KOPT-K1 (cell line): ENCODE measurements at regions not wholly inside any gene's neighbourhood (a gene's known extent, or its start where the extent isn't known, plus 50 kb on each side); places are given as distances from the start of the nearest gene placed in this dataset.

Experiments used
- H3K27ac ChIP-seq: fragments of 200-600 bp; sonication (generic); 2 replicates; pipeline ENCODE4 v1.5.1; 2016; ENCODE audit warnings: antibody characterized with exemption, mild to moderate bottlenecking, low read depth, low read length; ENCODE audit not compliant: poor library complexity, severe bottlenecking
- H3K36me3 ChIP-seq: fragments of 200-600 bp; sonication (generic); 2 replicates; pipeline ENCODE4 v1.5.1; 2017; ENCODE audit warnings: antibody characterized with exemption, mild to moderate bottlenecking, low read length, moderate library complexity; ENCODE audit not compliant: insufficient read depth
- H3K9me3 ChIP-seq: fragments of 200-600 bp; sonication (generic); 2 replicates; pipeline ENCODE4 v1.5.1; 2017; ENCODE audit warnings: antibody characterized with exemption, low read length, mild to moderate bottlenecking; ENCODE audit not compliant: insufficient read depth, poor library complexity, severe bottlenecking

DNA sequence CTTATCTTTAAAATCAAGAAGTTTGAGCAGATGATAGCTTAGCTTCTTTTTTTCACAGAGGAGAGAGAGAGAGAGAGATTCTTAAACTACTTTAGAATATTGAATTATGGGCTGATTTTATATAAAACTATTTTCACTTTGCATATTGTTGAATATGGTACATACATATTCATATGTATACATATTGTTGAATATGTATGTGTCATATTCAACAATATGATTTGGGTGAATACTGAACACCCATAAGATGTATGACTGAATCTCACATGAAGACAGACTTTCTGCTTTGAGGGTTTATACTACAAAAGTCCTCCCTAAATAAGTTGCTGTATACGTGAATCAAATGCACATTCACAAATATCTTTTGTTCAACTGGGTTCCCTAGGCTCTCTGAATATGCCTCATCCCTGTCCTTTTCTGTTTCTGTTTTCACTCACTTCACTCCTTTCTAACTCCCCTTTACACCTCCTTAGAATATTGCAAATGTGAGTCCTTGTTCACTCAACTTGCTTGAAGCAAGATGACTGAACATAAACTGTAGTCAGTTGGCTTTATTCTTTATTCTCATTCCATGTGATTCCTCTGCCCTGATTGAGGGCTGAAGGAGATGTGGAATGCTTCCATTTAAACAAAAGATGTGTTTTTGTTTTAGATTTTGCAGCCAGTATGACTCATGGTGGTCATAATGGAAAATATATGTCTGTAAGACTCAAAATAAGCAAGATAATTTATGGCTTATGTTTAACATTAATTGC lies 225.4 kb upstream of the DAB2 start:
- Histone ChIP-seq H3K9me3 (no peaks in the 10 kb centered on the region), H3K27ac (no peak overlapping the region)

DNA sequence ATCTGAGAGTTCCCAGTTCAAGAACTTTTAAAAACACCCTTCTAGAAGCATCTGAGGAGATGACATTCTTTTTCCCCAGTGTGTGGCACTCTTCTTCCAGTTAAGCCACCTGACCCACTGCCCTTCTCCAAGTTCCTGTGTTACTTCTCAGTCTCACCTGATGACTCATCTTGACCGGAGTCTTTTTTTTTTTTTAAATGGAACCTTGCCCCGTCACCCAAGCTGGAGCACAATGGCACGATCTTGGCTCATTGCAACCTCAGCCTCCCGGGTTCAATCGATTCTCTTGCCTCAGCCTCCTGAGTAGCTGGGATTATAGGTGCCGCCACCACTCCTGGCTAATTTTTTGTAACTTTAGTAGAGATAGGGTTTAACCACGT lies 224.1 kb upstream of the DAB2 start:
- Histone ChIP-seq H3K36me3 (no peaks in the 10 kb centered on the region), H3K27ac (no peak overlapping the region), H3K9me3 (no peaks in the 10 kb centered on the region)

More for the DNA sequence above, 225.4 kb upstream of the DAB2 start:
- no peaks in the 10 kb centered on the region for H3K36me3 ChIP-seq

DNA sequence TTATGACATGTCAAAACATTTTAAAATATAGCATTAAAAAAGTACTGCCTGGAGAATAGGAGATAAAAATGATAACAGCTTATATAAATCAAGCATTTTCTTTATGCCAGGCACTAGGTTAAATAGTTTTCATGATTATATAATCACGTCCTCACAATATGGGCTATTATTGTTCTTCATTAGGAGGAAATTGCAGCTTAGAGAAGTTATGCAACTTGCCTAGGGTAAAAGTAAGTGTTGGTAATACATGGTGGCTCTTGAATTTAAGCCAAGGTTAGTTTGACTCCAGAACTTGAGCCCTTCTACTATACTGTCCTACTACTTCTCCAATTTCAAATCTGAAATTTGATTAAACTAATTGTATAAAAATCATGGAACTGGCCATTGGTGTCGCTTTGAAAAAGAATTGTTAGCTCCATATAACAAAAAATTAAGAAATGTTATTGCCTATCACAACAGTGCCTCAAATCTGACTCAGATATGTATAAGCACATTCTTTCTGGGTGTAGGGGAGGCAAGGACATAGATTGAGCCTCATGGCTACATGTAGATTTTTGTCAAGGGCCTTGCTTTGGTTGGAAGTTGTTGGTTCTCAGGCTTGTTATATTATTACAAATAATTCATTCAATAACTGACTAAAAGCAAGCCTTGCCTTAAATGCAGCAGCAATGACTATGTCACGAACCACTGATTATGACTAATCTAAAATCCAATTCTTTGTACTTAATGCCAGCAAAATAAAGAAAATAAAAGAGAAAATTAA lies 223.5 kb upstream of the DAB2 start:
- H3K9me3 ChIP-seq: no peaks in the 10 kb centered on the region
- H3K27ac ChIP-seq: no peak overlapping the region
- H3K36me3 ChIP-seq: no peaks in the 10 kb centered on the region

DNA sequence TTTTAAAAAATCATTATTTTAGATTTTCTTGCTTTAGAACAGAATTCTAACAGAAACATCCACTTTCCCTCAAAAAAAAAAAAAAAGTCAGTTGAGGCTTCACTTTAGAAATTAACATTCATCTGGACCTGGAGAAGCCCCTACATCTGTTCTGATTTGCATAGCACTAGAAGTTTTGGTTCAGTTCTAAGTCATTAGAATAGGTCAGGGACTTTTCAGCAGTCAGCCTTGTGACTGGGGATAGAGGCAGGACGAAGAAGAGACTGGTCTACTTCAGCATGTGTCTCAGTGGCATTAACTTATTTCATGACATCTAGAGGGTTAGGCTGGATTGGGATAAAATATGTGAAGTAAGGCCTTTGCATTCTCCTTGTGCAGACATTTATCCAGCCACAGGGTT lies 215.8 kb upstream of the DAB2 start:
- Histone ChIP-seq H3K27ac (no peak overlapping the region), H3K9me3 (no peaks in the 10 kb centered on the region), H3K36me3 (no peaks in the 10 kb centered on the region)

DNA sequence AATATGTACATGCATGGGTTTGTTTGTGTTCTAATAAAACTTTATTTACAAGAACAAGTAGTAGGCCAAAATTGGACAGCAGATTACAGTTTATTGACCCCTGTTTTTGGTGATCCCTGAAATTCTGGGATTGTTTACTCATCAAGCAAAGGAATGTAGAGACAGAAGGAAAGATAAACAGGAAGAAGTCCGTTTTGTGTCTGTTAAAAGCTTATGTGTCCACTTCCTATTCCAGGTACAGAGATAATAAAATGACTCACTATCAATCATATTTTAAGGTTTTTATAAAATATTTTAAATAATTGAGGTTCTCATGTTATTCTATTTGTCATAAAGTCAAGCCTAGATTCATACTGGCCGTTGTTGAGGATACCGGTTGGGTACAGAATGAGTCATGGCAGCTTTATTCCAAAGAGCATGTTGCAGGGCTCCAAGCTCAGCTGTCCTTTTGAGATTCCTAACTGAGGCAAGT lies 214.9 kb upstream of the DAB2 start:
- Histone ChIP-seq H3K36me3 (no peaks in the 10 kb centered on the region), H3K9me3 (no peaks in the 10 kb centered on the region), H3K27ac (no peak overlapping the region)

DNA sequence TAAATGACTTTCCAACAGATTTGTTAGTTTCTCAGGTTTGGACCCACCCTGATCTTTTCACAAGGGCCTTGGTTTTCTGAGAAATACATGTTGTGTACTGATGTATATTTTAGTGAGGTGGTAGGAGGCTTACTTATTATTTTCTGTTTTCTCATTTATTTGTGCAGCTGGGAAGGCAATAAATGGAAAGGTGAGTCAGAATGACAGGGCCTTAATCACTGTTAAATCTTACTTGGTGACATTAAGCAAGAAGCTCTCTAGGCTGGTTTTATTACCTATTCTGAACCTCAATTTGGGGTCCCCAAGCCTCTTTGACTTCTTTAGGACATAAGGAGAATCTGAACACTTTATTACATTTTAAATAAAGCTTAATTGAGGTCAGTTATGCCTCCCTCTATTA lies 214.0 kb upstream of the DAB2 start:
- Histone ChIP-seq H3K36me3 (no peaks in the 10 kb centered on the region), H3K9me3 (no peaks in the 10 kb centered on the region), H3K27ac (no peak overlapping the region)

DNA sequence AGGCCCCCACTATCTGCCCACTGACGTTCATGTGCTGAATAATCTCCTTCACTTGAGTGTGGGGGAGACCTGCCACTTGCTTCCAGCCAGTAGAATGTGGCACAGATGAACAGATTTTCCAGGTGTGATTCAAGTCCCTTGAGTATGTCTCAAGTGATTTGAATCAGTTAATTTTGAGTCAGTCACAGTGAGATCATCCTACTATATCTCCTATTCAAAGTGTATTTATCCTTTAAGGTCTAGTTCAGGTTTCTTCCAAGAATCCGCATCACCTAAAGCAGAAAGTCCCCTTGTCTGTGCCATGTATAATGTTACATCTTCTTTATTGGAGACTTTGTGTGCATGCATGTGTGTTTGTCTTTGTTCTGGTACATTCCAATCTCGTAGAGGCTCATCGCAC lies 208.3 kb upstream of the DAB2 start:
- Histone ChIP-seq H3K36me3 (no peaks in the 10 kb centered on the region), H3K9me3 (no peaks in the 10 kb centered on the region), H3K27ac (no peak overlapping the region)

DNA sequence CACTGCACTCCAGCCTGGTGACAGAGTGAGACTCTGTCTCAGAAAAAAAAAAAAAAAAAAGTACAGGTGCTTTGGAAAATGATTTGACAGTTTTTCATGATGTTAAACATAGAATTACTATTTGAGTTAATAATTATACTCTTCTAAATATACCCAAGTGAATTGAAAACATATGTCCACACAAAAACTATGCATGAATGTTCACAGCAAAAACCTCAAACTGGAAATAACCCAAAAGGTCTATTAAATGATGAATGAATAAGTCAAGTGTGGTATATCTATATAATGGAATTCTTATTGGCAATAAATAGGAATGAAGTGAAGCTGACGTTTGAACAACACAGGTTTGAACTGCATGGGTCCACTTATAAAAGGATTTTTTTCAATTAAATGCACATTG lies 207.2 kb upstream of the DAB2 start:
- Histone ChIP-seq H3K9me3 (no peaks in the 10 kb centered on the region), H3K36me3 (no peaks in the 10 kb centered on the region), H3K27ac (no peak overlapping the region)

DNA sequence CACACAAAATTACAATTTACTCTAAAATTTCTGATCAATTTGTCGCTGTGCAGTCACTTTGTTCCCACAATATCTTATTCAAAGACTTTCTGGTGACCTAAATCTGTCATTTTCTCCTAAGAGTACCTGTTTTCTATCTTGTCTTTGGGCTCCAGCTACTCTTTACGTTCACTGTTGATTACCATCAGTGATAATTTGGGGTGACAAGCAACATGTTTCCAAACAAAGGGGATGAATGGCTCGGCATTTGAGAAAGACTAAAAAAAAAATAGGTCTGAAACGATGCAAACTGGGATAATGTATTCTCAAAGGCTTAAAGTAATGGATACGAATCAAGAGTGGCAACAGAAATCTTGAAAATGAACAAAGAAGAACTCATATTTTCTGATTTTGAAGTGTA lies 205.2 kb upstream of the DAB2 start:
- Histone ChIP-seq H3K27ac (no peak overlapping the region), H3K9me3 (no peaks in the 10 kb centered on the region), H3K36me3 (no peaks in the 10 kb centered on the region)

DNA sequence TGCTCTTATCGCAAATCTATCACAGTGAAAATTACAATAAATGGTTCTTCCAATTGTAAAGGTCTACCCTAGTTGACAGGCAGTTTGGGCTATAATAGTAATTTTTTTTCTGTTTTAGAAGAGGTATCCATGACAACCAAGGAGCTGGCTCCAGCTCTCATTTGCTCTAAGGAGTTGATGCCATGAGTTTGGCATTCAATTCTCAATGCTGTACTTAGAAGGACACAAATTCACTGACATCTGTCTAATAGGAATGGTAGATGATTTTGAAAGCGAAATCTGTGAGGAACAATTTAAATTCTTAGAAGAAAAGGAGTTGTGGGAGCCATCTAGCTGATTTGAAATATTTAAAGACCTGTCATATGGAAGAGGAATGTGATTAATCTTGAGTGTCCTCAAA lies 203.6 kb upstream of the DAB2 start:
- Histone ChIP-seq H3K36me3 (no peaks in the 10 kb centered on the region), H3K27ac (no peak overlapping the region), H3K9me3 (no peaks in the 10 kb centered on the region)

DNA sequence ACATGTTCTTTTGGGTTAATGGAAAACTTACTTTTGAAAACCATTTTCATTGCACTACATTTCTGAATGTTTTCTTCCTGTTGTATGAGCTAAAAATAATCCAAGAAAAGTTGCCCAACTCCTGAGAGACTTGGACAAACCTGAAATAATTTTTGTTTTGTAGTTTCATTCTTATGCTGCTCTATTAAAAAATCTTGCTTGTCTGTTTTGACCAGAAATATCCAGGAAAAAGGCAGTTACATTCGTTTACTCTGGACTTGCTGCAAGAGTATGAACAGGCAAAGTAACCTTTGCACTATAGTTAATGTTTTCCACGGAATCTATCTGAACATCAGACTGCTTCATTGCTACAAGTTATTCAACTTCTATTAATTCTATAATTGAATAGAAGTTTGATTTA lies 200.1 kb upstream of the DAB2 start:
- no peaks in the 10 kb centered on the region for H3K9me3 ChIP-seq
- H3K27ac ChIP-seq: no peak overlapping the region
- no peaks in the 10 kb centered on the region for H3K36me3 ChIP-seq

DNA sequence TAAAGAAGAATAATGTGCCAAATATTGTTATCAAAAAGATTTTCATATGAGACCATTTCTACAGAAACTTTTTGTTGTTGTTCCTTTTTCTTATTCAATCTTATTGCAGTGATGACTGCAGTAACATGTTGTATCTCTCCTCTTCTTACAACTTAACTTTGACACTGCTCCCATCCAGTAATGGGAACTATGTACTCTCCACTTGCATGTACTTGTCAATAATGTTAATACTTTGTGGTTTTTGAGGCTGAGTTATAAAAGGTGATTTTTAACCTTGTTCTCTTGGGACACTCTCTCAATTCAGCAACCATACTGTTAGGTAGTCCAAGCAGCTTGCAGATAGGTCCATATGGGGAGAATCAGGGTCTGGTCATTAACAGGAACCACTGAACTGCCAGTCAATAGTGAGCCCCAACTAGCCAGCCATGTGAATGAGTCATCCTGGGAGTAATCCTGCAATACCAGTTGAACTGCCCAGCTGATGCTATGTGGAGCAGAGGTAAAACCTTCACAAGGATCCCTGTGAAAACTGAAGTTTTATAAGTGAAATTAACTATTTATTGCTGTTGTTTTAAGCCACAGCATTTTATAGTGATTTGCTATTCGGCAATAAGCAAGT lies 199.6 kb upstream of the DAB2 start:
- Histone ChIP-seq H3K9me3 (no peaks in the 10 kb centered on the region), H3K36me3 (no peaks in the 10 kb centered on the region), H3K27ac (no peak overlapping the region)

DNA sequence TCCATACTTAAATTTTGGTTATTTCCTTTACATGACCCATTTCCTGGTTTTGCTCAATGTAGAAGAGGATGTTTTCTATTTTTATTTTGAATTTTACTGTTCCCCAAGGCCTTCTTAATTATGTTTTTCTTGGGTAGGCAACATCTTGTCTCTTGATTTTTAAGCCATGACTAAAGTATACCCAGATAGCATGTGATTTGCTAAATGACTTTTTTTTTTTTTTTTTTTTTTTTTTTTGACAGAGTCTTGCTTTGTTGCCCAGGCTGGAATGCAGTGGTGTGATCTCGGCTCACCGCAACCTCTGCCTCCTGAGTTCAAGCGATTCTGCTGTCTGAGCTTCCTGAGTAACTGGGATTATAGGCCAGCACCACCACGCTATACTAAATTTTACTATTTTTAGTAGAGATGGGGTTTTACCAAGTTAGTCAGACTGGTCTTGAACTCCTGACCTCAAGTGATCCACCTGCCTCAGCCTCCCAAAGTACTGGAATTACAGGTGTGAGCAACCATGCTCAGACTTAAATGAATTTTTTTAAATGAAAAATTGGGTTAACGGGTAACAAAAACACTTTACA lies 198.6 kb upstream of the DAB2 start:
- no peaks in the 10 kb centered on the region for H3K9me3 ChIP-seq
- H3K36me3 ChIP-seq: no peaks in the 10 kb centered on the region
- no peak overlapping the region for H3K27ac ChIP-seq

DNA sequence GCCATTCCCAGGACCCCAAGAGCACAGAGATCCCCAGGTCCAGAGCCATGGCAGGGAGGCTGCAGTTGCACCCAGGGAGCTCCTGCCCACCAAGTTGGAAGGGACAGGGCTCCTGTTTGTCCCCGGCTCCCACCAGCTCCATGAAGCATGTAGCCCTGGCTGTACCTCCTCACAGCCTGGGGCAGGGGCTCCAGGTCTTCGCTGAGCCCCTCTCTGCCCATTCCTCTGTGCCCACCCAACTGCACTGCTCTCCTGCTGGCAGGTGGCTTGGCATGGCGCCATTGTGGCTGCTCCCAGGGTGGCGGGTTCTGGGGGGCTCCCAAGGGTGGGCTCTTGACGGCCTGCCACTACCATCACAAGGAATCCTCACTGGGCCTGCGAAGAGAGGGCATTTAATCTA lies 197.5 kb upstream of the DAB2 start:
- H3K36me3 ChIP-seq: no peaks in the 10 kb centered on the region
- H3K9me3 ChIP-seq: no peaks in the 10 kb centered on the region
- no peak overlapping the region for H3K27ac ChIP-seq

DNA sequence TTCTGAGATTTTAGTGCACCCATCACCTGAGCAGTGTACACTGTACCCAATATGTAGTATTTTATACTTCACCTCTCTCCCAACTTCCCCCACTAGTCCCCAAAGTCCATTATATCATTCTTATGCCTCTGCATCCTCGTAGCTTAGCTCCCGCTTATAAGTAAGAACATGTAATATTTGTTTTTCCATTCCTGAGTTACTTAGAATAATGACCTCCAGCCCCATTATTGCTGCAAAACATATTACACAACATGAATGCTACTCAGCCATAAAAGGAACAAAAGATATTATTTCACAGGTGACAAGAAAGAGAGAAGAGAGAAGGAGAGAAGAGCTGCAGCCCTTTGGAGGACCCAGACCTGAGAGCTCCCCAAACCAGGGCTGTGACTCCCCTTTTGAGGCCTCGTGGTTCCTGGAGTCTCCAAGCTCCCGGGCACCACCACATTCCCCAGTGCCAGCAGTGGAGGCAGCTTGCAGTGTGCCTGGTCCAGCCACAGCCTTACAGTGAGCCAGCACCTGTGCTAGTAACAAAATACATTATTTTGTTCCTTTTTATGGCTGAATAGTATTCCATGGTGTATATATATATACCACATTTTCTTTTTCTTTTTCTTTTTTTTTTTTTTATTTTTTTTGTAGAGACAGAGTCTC lies 194.5 kb upstream of the DAB2 start:
- no peak overlapping the region for H3K27ac ChIP-seq
- no peaks in the 10 kb centered on the region for H3K36me3 ChIP-seq
- no peaks in the 10 kb centered on the region for H3K9me3 ChIP-seq
